Hepatocyte (in vitro differentiated cells): ENCODE measurements at regions not wholly inside any gene's neighbourhood (a gene's known extent, or its start where the extent isn't known, plus 50 kb on each side); places are given as distances from the start of the nearest gene placed in this dataset.
A peak's percentile ranks its signal among the peaks of the same experiment; 100 is the strongest.

Source experiments
- DNase-seq: peaks from one replicate; pipeline ENCODE4 v3.0.0-alpha.2; 2016; ENCODE audit warnings: low spot score
- H2AFZ ChIP-seq: fragments of 200-600 bp; sonication (generic); 2 replicates; pipeline ENCODE4 v1.6.0; 2016; ENCODE audit warnings: antibody characterized with exemption, mild to moderate bottlenecking
- H3K27ac ChIP-seq: fragments of 200-600 bp; sonication (generic); 2 replicates; pipeline ENCODE4 v1.5.1; 2016; ENCODE audit warnings: mild to moderate bottlenecking
- H3K27me3 ChIP-seq: fragments of 200-600 bp; sonication (generic); 2 replicates; pipeline ENCODE4 v1.6.1; 2016
- H3K36me3 ChIP-seq: fragments of 200-600 bp; sonication (generic); replicated peaks from 2 replicates; pipeline ENCODE4 v1.5.1; 2016; ENCODE audit warnings: low read depth; ENCODE audit not compliant: insufficient read depth
- H3K4me1 ChIP-seq: fragments of 200-600 bp; sonication (generic); 2 replicates; pipeline ENCODE4 v1.5.1; 2016; ENCODE audit warnings: mild to moderate bottlenecking, moderate library complexity; ENCODE audit not compliant: insufficient read depth
- H3K4me2 ChIP-seq: fragments of 200-600 bp; sonication (generic); 2 replicates; pipeline ENCODE4 v1.6.0; 2016
- H3K4me3 ChIP-seq: fragments of 200-600 bp; sonication (generic); 2 replicates; pipeline ENCODE4 v1.5.1; 2016; ENCODE audit warnings: mild to moderate bottlenecking
- H3K79me2 ChIP-seq: fragments of 200-600 bp; sonication (generic); 2 replicates; pipeline ENCODE4 v1.6.0; 2017; ENCODE audit warnings: mild to moderate bottlenecking
- H3K9me2 ChIP-seq: fragments of 200-600 bp; sonication (generic); replicated peaks from 2 replicates; pipeline ENCODE4 v1.6.0; 2017; ENCODE audit warnings: mild to moderate bottlenecking; ENCODE audit not compliant: insufficient read depth
- H3K9me3 ChIP-seq: fragments of 200-600 bp; sonication (generic); 2 replicates; pipeline ENCODE4 v1.5.1; 2016; ENCODE audit warnings: low read depth, mild to moderate bottlenecking
- H4K20me1 ChIP-seq: fragments of 200-600 bp; sonication (generic); 2 replicates; pipeline ENCODE4 v1.6.0; 2016; ENCODE audit warnings: mild to moderate bottlenecking; ENCODE audit not compliant: insufficient read depth, poor library complexity, severe bottlenecking
- EZH2 ChIP-seq: fragments of 200-600 bp; sonication (generic); IDR thresholded peaks from 2 replicates; pipeline ENCODE4 v1.6.1; 2016; ENCODE audit warnings: antibody characterized with exemption, mild to moderate bottlenecking, borderline replicate concordance
- EZH2phosphoT487 ChIP-seq: fragments of 200-600 bp; sonication (generic); IDR thresholded peaks from one replicate; pipeline ENCODE4 v1.6.1; 2018; ENCODE audit warnings: antibody characterized with exemption, mild to moderate bottlenecking, low read depth, moderate library complexity; ENCODE audit not compliant: unreplicated experiment, severe bottlenecking
- WGBS: methylation state at CpG from one replicate; pipeline ENCODE4 v1.1.6; 2016; ENCODE audit warnings: low lambda C conversion rate; ENCODE audit errors: missing lambda C conversion rate; 5-methylcytosine and 5-hydroxymethylcytosine counted together
- TF ChIP-seq, protein P1 (sequence below): fragments of 200-600 bp; sonication (generic); IDR thresholded peaks from 2 replicates; pipeline ENCODE4 v1.5.1; 2016; ENCODE audit warnings: antibody characterized with exemption, mild to moderate bottlenecking; ENCODE audit not compliant: poor library complexity

- Histone ChIP-seq H4K20me1 (no peaks in the 10 kb centered on the region), H3K27ac (no peak overlapping the region), H3K79me2 (no peaks in the 10 kb centered on the region), H3K27me3 (no peaks in the 10 kb centered on the region), H3K9me2 (no peaks in the 10 kb centered on the region), H3K4me2 (no peak overlapping the region), H2AFZ (no peak overlapping the region), H3K4me1 (no peaks in the 10 kb centered on the region), H3K4me3 (no peak overlapping the region), H3K36me3 (no peaks in the 10 kb centered on the region), H3K9me3 (no peaks in the 10 kb centered on the region)
- DNase-seq: no peak
- WGBS: 96% methylated on average over 2 of the region's 2 CpGs
- TF ChIP-seq, protein P1, sequence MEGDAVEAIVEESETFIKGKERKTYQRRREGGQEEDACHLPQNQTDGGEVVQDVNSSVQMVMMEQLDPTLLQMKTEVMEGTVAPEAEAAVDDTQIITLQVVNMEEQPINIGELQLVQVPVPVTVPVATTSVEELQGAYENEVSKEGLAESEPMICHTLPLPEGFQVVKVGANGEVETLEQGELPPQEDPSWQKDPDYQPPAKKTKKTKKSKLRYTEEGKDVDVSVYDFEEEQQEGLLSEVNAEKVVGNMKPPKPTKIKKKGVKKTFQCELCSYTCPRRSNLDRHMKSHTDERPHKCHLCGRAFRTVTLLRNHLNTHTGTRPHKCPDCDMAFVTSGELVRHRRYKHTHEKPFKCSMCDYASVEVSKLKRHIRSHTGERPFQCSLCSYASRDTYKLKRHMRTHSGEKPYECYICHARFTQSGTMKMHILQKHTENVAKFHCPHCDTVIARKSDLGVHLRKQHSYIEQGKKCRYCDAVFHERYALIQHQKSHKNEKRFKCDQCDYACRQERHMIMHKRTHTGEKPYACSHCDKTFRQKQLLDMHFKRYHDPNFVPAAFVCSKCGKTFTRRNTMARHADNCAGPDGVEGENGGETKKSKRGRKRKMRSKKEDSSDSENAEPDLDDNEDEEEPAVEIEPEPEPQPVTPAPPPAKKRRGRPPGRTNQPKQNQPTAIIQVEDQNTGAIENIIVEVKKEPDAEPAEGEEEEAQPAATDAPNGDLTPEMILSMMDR: no peak
- TF ChIP-seq EZH2: no peak
- no peak for TF ChIP-seq EZH2phosphoT487
Measured at GRCh38 chr3:170787464-170787863, 82.5 kb downstream of the RPL22L1 start.

DNA sequence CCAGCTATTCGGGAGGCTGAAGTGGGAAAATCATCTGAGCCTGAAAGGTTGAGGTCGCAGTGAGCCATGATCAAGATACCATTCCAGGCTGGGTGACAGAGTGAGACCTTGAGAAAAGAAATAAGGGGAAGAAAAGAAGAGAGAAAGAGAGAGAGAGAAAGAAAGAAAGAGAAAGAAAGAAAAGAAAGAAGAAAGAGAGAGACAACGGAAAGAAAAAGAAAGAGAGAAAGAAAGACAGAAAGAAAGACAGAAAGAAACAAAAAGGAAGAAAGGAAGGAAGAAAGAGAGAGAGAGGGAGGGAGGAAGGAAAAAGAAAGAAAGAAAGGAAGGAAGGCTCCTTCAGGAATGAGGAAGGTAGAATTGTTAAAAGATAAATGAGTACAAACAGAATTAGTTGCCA is 84.5 kb downstream of the RPL22L1 start:
- no peaks in the 10 kb centered on the region for H3K9me3 ChIP-seq
- no peak overlapping the region for H3K27ac ChIP-seq
- no peaks in the 10 kb centered on the region for H3K36me3 ChIP-seq
- H3K4me2 ChIP-seq: no peak overlapping the region
- no peaks in the 10 kb centered on the region for H3K4me1 ChIP-seq
- no peaks in the 10 kb centered on the region for H3K9me2 ChIP-seq
- DNase-seq: no peak
- no peak overlapping the region for H2AFZ ChIP-seq
- H3K4me3 ChIP-seq: no peak overlapping the region
- WGBS: 87% methylated on average over 3 of the region's 3 CpGs
- TF ChIP-seq, protein P1: no peak
- TF ChIP-seq EZH2phosphoT487: no peak
- TF ChIP-seq EZH2: no peak
- no peaks in the 10 kb centered on the region for H3K27me3 ChIP-seq
- no peaks in the 10 kb centered on the region for H4K20me1 ChIP-seq
- H3K79me2 ChIP-seq: no peaks in the 10 kb centered on the region

- no peak for TF ChIP-seq EZH2phosphoT487
- no peak for TF ChIP-seq EZH2
- TF ChIP-seq, protein P1: no peak
- Histone ChIP-seq H3K79me2 (no peaks in the 10 kb centered on the region), H3K36me3 (no peaks in the 10 kb centered on the region), H4K20me1 (no peaks in the 10 kb centered on the region), H3K9me2 (no peaks in the 10 kb centered on the region), H3K4me1 (no peaks in the 10 kb centered on the region), H3K4me3 (no peak overlapping the region), H2AFZ (no peak overlapping the region), H3K27me3 (no peaks in the 10 kb centered on the region), H3K9me3 (no peaks in the 10 kb centered on the region), H3K4me2 (no peak overlapping the region), H3K27ac (no peak overlapping the region)
- 94% methylated on average over 2 of the region's 2 CpGs for WGBS
- DNase-seq: no peak
Measured at GRCh38 chr3:170784406-170784805, 85.6 kb downstream of the RPL22L1 start.

- peak; percentile 33 for DNase-seq
- Histone ChIP-seq H3K27ac (no peak overlapping the region), H3K36me3 (no peaks in the 10 kb centered on the region), H3K27me3 (no peaks in the 10 kb centered on the region), H4K20me1 (no peaks in the 10 kb centered on the region), H3K9me2 (no peaks in the 10 kb centered on the region), H3K4me1 (no peaks in the 10 kb centered on the region), H2AFZ (no peak overlapping the region), H3K79me2 (no peaks in the 10 kb centered on the region), H3K4me2 (no peak overlapping the region), H3K9me3 (no peaks in the 10 kb centered on the region), H3K4me3 (no peak overlapping the region)
- no peak for TF ChIP-seq EZH2phosphoT487
- TF ChIP-seq EZH2: no peak
- TF ChIP-seq, protein P1: no peak
Measured at GRCh38 chr3:170780955-170781354, 89.0 kb downstream of the RPL22L1 start.
